A549 (cell line): ENCODE measurements at regions not wholly inside any gene's neighbourhood (a gene's known extent, or its start where the extent isn't known, plus 50 kb on each side); places are given as distances from the start of the nearest gene placed in this dataset.

Experiments used
- BCL3 ChIP-seq: fragments of >200 bp; sonication (Bioruptor Twin); formaldehyde crosslinking; IDR thresholded peaks from 3 replicates; pipeline ENCODE4 v1.6.1; 2016
- CHD2 ChIP-seq: fragments of 150-350 bp; IDR thresholded peaks from 2 replicates; pipeline ENCODE4 v1.6.1; 2014; ENCODE audit warnings: low read length; ENCODE audit not compliant: partially characterized antibody
- CHD4 ChIP-seq: fragments of 200-600 bp; sonication (generic); IDR thresholded peaks from 2 replicates; pipeline ENCODE4 v1.6.1; 2016; ENCODE audit warnings: antibody characterized with exemption, mild to moderate bottlenecking, borderline replicate concordance
- CTCF ChIP-seq: fragments of >200 bp; sonication (Bioruptor Twin); formaldehyde crosslinking; IDR thresholded peaks from 3 replicates; pipeline ENCODE4 v1.5.1; 2016
- EP300 ChIP-seq, 2 experiments: fragments of >200 bp; sonication (Bioruptor Twin); formaldehyde crosslinking; IDR thresholded peaks; 2 replicates in 1 of 2; 3 replicates in 1 of 2; pipeline ENCODE4 v1.6.1; 2016 to 2017
- ESRRA ChIP-seq: fragments of 150-350 bp; IDR thresholded peaks from 2 replicates; pipeline ENCODE4 v1.6.1; 2014; ENCODE audit warnings: mild to moderate bottlenecking, low read length, borderline replicate concordance
- HOXB13 ChIP-seq: fragments of 250-450 bp; sonication (Bioruptor Pico); IDR thresholded peaks from 2 replicates; pipeline ENCODE4 v1.5.0; 2020; ENCODE audit warnings: low read depth, mild to moderate bottlenecking, moderate library complexity
- JUN ChIP-seq, 2 experiments: fragments of >200 bp; sonication (Bioruptor Twin); formaldehyde crosslinking; IDR thresholded peaks; 2 replicates in 1 of 2; 3 replicates in 1 of 2; pipeline ENCODE4 v1.6.1; 2016 to 2017
- JUNB ChIP-seq: fragments of >200 bp; sonication (Bioruptor Twin); formaldehyde crosslinking; IDR thresholded peaks from 2 replicates; pipeline ENCODE4 v1.6.1; 2016
- POLR2A ChIP-seq: IDR thresholded peaks from 2 replicates; pipeline ENCODE4 v1.6.1; 2012; ENCODE audit warnings: mild to moderate bottlenecking, low read length
- RAD21 ChIP-seq, 2 experiments: fragments of >200 bp in 1 of 2; sonication (Bioruptor Twin) in 1 of 2; formaldehyde crosslinking in 1 of 2; IDR thresholded peaks in 1 of 2; conservative IDR thresholded peaks in 1 of 2; 2 replicates in 1 of 2; 3 replicates in 1 of 2; pipeline ENCODE4 v1.6.1; 2012 to 2018; ENCODE audit warnings: inconsistent platforms in 1 of 2
- TF ChIP-seq, protein P1 (sequence below): IDR thresholded peaks from 2 replicates; pipeline ENCODE4 v1.6.1; 2012
- TF ChIP-seq, protein P2 (sequence below): IDR thresholded peaks from 2 replicates; pipeline ENCODE4 v1.6.1; 2012

DNA sequence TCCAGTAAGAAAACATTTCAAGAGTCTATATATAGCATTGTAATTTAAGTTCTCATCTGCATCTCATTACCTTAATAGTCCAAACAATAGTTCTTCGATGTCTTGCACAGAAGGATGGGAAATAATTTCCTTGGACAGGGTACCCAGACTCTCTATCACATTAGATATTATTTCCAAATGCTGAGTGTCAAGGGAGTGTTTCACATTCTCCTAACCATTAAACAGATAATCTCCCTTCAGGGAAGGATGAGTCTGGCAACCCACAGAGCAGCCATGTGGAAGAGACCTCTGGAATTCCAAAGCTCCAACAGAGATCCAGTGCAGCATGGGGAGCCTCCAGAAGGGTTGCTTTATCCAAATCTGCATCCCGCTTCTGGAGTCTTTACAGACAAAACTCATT, 89.6 kb downstream of the FZD1 start:
- TF ChIP-seq CTCF: no peak
- TF ChIP-seq RAD21 (conservative IDR thresholded peaks at IDR 0.05 in 1 of 2, IDR thresholded peaks at IDR 0.05 in 1 of 2): no peak
- no peak for TF ChIP-seq HOXB13
- TF ChIP-seq JUNB: no peak
- no peak for TF ChIP-seq JUN (IDR thresholded peaks at IDR 0.05)
- TF ChIP-seq, protein P1, sequence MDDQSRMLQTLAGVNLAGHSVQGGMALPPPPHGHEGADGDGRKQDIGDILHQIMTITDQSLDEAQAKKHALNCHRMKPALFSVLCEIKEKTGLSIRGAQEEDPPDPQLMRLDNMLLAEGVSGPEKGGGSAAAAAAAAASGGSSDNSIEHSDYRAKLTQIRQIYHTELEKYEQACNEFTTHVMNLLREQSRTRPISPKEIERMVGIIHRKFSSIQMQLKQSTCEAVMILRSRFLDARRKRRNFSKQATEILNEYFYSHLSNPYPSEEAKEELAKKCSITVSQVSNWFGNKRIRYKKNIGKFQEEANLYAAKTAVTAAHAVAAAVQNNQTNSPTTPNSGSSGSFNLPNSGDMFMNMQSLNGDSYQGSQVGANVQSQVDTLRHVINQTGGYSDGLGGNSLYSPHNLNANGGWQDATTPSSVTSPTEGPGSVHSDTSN: no peak
- TF ChIP-seq POLR2A: no peak
- no peak for TF ChIP-seq CHD2
- TF ChIP-seq, protein P2, sequence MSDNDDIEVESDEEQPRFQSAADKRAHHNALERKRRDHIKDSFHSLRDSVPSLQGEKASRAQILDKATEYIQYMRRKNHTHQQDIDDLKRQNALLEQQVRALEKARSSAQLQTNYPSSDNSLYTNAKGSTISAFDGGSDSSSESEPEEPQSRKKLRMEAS: no peak
- TF ChIP-seq EP300 (IDR thresholded peaks at IDR 0.05): no peak
- no peak for TF ChIP-seq BCL3
- TF ChIP-seq CHD4: no peak
- TF ChIP-seq ESRRA: no peak
